Mesendoderm (in vitro differentiated cells): ENCODE measurements at regions not wholly inside any gene's neighbourhood (a gene's known extent, or its start where the extent isn't known, plus 50 kb on each side); places are given as distances from the start of the nearest gene placed in this dataset.

Experiments
- DNase-seq: peaks from one replicate; pipeline ENCODE4 v3.0.0; 2013
- H2AK5ac ChIP-seq: 2 replicates; pipeline ENCODE4 v1.6.1; 2013; ENCODE audit warnings: low read length, inconsistent platforms
- H2BK120ac ChIP-seq: 2 replicates; pipeline ENCODE4 v1.6.1; 2013; ENCODE audit warnings: low read depth, mild to moderate bottlenecking, low read length, moderate library complexity, mixed read lengths
- H2BK15ac ChIP-seq: replicated peaks from 2 replicates; pipeline ENCODE4 v1.6.1; 2013; ENCODE audit warnings: low read depth, mild to moderate bottlenecking, moderate library complexity
- H2BK5ac ChIP-seq: 2 replicates; pipeline ENCODE4 v1.6.1; 2013; ENCODE audit warnings: low read length, inconsistent platforms
- H3K18ac ChIP-seq: 2 replicates; pipeline ENCODE4 v1.6.1; 2013; ENCODE audit warnings: mild to moderate bottlenecking, low read length, mixed read lengths
- H3K23ac ChIP-seq: one replicate; pipeline ENCODE4 v1.6.1; 2013; ENCODE audit warnings: low read length
- H3K27ac ChIP-seq: 2 replicates; pipeline ENCODE4 v1.5.1; 2013; ENCODE audit warnings: low read depth, mild to moderate bottlenecking, inconsistent platforms, low read length, moderate library complexity
- H3K27me3 ChIP-seq: 2 replicates; pipeline ENCODE4 v1.6.1; 2013; ENCODE audit warnings: low read length, control low read depth, mild to moderate bottlenecking, inconsistent platforms; ENCODE audit not compliant: insufficient read depth, poor library complexity
- H3K36me3 ChIP-seq: 2 replicates; pipeline ENCODE4 v1.6.1; 2013; ENCODE audit warnings: low read length, inconsistent platforms; ENCODE audit not compliant: control insufficient read depth, insufficient read depth
- H3K4ac ChIP-seq: one replicate; pipeline ENCODE4 v1.6.1; 2013; ENCODE audit warnings: low read depth, mild to moderate bottlenecking, low read length, moderate library complexity
- H3K4me1 ChIP-seq: 2 replicates; pipeline ENCODE4 v1.6.1; 2013; ENCODE audit warnings: low read depth, low read length, inconsistent platforms; ENCODE audit not compliant: control insufficient read depth
- H3K4me2 ChIP-seq: 2 replicates; pipeline ENCODE4 v1.6.1; 2013; ENCODE audit warnings: low read length
- H3K4me3 ChIP-seq: 2 replicates; pipeline ENCODE4 v1.5.1; 2013; ENCODE audit warnings: mild to moderate bottlenecking, low read length
- H3K56ac ChIP-seq: one replicate; pipeline ENCODE4 v1.6.1; 2013; ENCODE audit warnings: low read length
- H3K79me1 ChIP-seq: 2 replicates; pipeline ENCODE4 v1.6.1; 2013; ENCODE audit warnings: low read length, inconsistent platforms
- H3K79me2 ChIP-seq: 2 replicates; pipeline ENCODE4 v1.6.1; 2013; ENCODE audit warnings: mild to moderate bottlenecking, low read length; ENCODE audit not compliant: control insufficient read depth, insufficient read depth
- H3K9ac ChIP-seq: 2 replicates; pipeline ENCODE4 v1.6.1; 2013; ENCODE audit warnings: low read length, inconsistent platforms
- H4K5ac ChIP-seq: one replicate; pipeline ENCODE4 v1.6.1; 2013; ENCODE audit warnings: low read length
- H4K8ac ChIP-seq: one replicate; pipeline ENCODE4 v1.6.1; 2013; ENCODE audit warnings: low read depth, mild to moderate bottlenecking, control low read depth, low read length, moderate library complexity
- WGBS: extraction: QIAGEN DNeasy Blood & Tissue Kit; methylation state at CpG from one replicate; pipeline ENCODE4 v1.1.7; 2013; ENCODE audit warnings: low lambda C conversion rate, missing lambda C conversion rate; ENCODE audit not compliant: insufficient coverage; ENCODE audit errors: extremely low coverage; 5-methylcytosine and 5-hydroxymethylcytosine counted together

DNA sequence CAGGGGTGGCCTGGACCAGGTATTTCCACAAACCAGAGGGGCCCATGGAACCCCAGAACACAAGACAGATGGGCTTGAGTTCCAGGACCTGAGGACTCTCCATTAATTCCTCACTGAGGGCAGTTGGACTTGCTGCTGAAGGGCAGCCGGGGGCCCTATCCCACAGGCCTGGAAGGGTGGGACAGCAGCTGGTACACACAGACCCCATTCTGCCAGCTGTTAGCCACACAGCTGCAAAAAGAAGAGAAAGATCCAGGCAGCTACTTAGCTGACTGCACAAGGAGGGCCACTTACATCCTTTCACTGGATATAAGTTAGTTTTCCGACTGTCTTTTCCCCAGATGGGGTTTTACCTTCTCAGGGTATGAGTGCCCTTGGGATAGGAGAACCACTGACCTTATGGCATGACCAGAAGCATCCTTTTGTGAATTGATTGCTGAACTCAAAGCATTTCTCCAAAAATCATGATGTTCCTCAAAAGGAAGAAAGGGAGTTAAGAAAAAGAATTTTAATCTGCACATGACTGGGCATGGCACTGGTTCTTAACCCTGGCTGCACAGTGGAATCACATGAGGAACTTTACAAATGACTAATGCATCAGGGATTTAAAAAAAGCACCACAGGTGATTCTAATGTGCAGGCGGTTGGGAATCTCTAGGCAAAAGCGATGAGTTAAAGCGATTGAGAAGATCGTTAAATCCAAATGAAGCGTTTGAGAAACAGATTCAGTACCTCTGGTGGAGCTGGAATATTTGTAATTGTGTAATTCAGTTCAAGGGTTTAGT is 199.4 kb downstream of the TFAP2A start:
- Histone ChIP-seq H3K79me1 (no peaks in the 10 kb centered on the region), H3K18ac (no peak overlapping the region), H3K36me3 (no peaks in the 10 kb centered on the region), H3K27ac (no peak overlapping the region), H3K4ac (no peak overlapping the region), H2BK15ac (no peak overlapping the region), H2BK5ac (no peak overlapping the region), H2AK5ac (no peak overlapping the region), H3K79me2 (no peaks in the 10 kb centered on the region), H4K5ac (no peak overlapping the region), H3K56ac (no peak overlapping the region), H4K8ac (no peak overlapping the region), H3K23ac (no peak overlapping the region), H3K27me3 (no peaks in the 10 kb centered on the region), H3K4me1 (no peaks in the 10 kb centered on the region), H2BK120ac (no peak overlapping the region), H3K4me2 (no peak overlapping the region), H3K9ac (no peak overlapping the region), H3K4me3 (no peak overlapping the region)
- WGBS, result no CpG with 5 or more reads among the region's 7 CpGs
- no peak for DNase-seq

- H3K4ac ChIP-seq, result no peak overlapping the region
- no peak for DNase-seq
- H3K23ac ChIP-seq, result no peak overlapping the region
- no peaks in the 10 kb centered on the region for H3K79me1 ChIP-seq
- H2BK120ac ChIP-seq, result no peak overlapping the region
- H3K36me3 ChIP-seq, result no peaks in the 10 kb centered on the region
- no peak overlapping the region for H3K4me2 ChIP-seq
- no peak overlapping the region for H3K18ac ChIP-seq
- no peak overlapping the region for H3K56ac ChIP-seq
- H2BK15ac ChIP-seq, result no peak overlapping the region
- no CpG with 5 or more reads among the region's 2 CpGs for whole genome bisulfite sequencing
- no peaks in the 10 kb centered on the region for H3K4me1 ChIP-seq
- H2AK5ac ChIP-seq, result no peak overlapping the region
- H4K8ac ChIP-seq, result no peak overlapping the region
- no peak overlapping the region for H3K4me3 ChIP-seq
- H3K27me3 ChIP-seq, result no peaks in the 10 kb centered on the region
- H3K9ac ChIP-seq, result no peak overlapping the region
- no peak overlapping the region for H2BK5ac ChIP-seq
- no peak overlapping the region for H4K5ac ChIP-seq
- no peak overlapping the region for H3K27ac ChIP-seq
- H3K79me2 ChIP-seq, result no peaks in the 10 kb centered on the region
Measured at GRCh38 chr6:10210052-10210451, 204.8 kb downstream of the TFAP2A start.

DNA sequence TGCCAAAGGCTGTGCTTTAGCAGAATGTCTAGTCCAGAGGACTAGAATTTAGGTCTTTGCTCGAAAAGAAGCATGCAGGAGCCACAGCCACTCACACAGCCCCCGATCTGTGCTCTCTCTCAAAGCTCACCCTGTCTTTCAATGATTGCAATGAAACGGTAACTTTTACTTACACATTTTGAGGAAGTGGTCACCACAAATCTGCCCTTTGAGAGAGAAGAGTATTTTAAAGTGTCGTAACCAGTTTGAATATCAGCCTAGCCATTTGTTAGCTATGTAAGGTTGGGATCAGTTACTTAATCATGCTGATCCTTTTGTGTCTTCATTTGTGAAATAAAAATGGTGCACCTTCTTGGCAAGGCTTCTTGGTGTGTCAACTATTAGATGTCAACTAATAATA is 209.0 kb downstream of the TFAP2A start:
- no peaks in the 10 kb centered on the region for H3K79me1 ChIP-seq
- H2BK15ac ChIP-seq, result no peak overlapping the region
- no peak overlapping the region for H4K8ac ChIP-seq
- no peaks in the 10 kb centered on the region for H3K4me1 ChIP-seq
- H3K27me3 ChIP-seq, result no peaks in the 10 kb centered on the region
- H4K5ac ChIP-seq, result no peak overlapping the region
- H3K56ac ChIP-seq, result no peak overlapping the region
- H3K18ac ChIP-seq, result no peak overlapping the region
- no peak overlapping the region for H3K23ac ChIP-seq
- no peak overlapping the region for H3K4me3 ChIP-seq
- no peak overlapping the region for H2BK120ac ChIP-seq
- H3K79me2 ChIP-seq, result no peaks in the 10 kb centered on the region
- WGBS, result no CpG with 5 or more reads among the region's 4 CpGs
- H2AK5ac ChIP-seq, result no peak overlapping the region
- H3K4me2 ChIP-seq, result no peak overlapping the region
- no peaks in the 10 kb centered on the region for H3K36me3 ChIP-seq
- no peak overlapping the region for H2BK5ac ChIP-seq
- H3K27ac ChIP-seq, result no peak overlapping the region
- DNase-seq, result no peak
- H3K9ac ChIP-seq, result no peak overlapping the region
- H3K4ac ChIP-seq, result no peak overlapping the region

- Histone ChIP-seq H4K5ac (no peak overlapping the region), H4K8ac (no peak overlapping the region), H3K36me3 (no peaks in the 10 kb centered on the region), H3K4me1 (no peaks in the 10 kb centered on the region), H3K27me3 (no peaks in the 10 kb centered on the region), H3K23ac (no peak overlapping the region), H3K9ac (no peak overlapping the region), H3K4ac (no peak overlapping the region), H3K56ac (no peak overlapping the region), H2AK5ac (no peak overlapping the region), H2BK5ac (no peak overlapping the region), H3K79me1 (no peaks in the 10 kb centered on the region), H2BK120ac (no peak overlapping the region), H3K79me2 (no peaks in the 10 kb centered on the region), H3K4me2 (no peak overlapping the region), H3K27ac (no peak overlapping the region), H3K18ac (no peak overlapping the region), H2BK15ac (no peak overlapping the region), H3K4me3 (no peak overlapping the region)
- no peak for DNase-seq
- WGBS, result no CpG with 5 or more reads among the region's 3 CpGs
Measured at GRCh38 chr6:10205120-10205519, 209.8 kb downstream of the TFAP2A start.

GRCh38 chr6:10203651-10204050 is 211.2 kb downstream of the TFAP2A start:
- no peak overlapping the region for H3K18ac ChIP-seq
- H3K27ac ChIP-seq, result no peak overlapping the region
- H3K27me3 ChIP-seq, result no peaks in the 10 kb centered on the region
- H3K56ac ChIP-seq, result no peak overlapping the region
- H2BK15ac ChIP-seq, result no peak overlapping the region
- H3K4me2 ChIP-seq, result no peak overlapping the region
- H3K36me3 ChIP-seq, result no peaks in the 10 kb centered on the region
- no peaks in the 10 kb centered on the region for H3K4me1 ChIP-seq
- no peak overlapping the region for H3K23ac ChIP-seq
- H3K79me2 ChIP-seq, result no peaks in the 10 kb centered on the region
- H4K8ac ChIP-seq, result no peak overlapping the region
- no peak overlapping the region for H4K5ac ChIP-seq
- H3K4me3 ChIP-seq, result no peak overlapping the region
- H2BK120ac ChIP-seq, result no peak overlapping the region
- no CpG with 5 or more reads among the region's 1 CpG for WGBS
- no peak for DNase-seq
- no peak overlapping the region for H2AK5ac ChIP-seq
- no peak overlapping the region for H2BK5ac ChIP-seq
- no peaks in the 10 kb centered on the region for H3K79me1 ChIP-seq
- H3K4ac ChIP-seq, result no peak overlapping the region
- no peak overlapping the region for H3K9ac ChIP-seq

GRCh38 chr6:10202581-10202980 is 212.3 kb downstream of the TFAP2A start:
- no peak for DNase-seq
- Histone ChIP-seq H2BK5ac (no peak overlapping the region), H3K18ac (no peak overlapping the region), H4K5ac (no peak overlapping the region), H3K4ac (no peak overlapping the region), H3K56ac (no peak overlapping the region), H3K9ac (no peak overlapping the region), H3K27me3 (no peaks in the 10 kb centered on the region), H3K4me1 (no peaks in the 10 kb centered on the region), H3K4me3 (no peak overlapping the region), H4K8ac (no peak overlapping the region), H3K4me2 (no peak overlapping the region), H3K79me2 (no peaks in the 10 kb centered on the region), H3K27ac (no peak overlapping the region), H2BK120ac (no peak overlapping the region), H3K23ac (no peak overlapping the region), H3K79me1 (no peaks in the 10 kb centered on the region), H3K36me3 (no peaks in the 10 kb centered on the region), H2AK5ac (no peak overlapping the region), H2BK15ac (no peak overlapping the region)
- WGBS, result no CpG with 5 or more reads among the region's 3 CpGs
